Bronchial epithelial cell (primary cell): ENCODE measurements at regions not wholly inside any gene's neighbourhood (a gene's known extent, or its start where the extent isn't known, plus 50 kb on each side); places are given as distances from the start of the nearest gene placed in this dataset.
A peak's percentile ranks its signal among the peaks of the same experiment; 100 is the strongest.

Experiments used
- DNase-seq: peaks from one replicate; pipeline ENCODE4 v3.0.0-alpha.2; 2010; ENCODE audit warnings: low read depth
- FAIRE-seq: peaks from 2 replicates; lab custom pipeline; 2011; peaks lifted over from hg19 to GRCh38; lab: Jason Lieb, UNC
- H3K27me3 ChIP-seq: 2 replicates; pipeline ENCODE4 v1.5.1; 2011; ENCODE audit warnings: low read length; ENCODE audit not compliant: control insufficient read depth, insufficient read depth
- H3K36me3 ChIP-seq: 2 replicates; pipeline ENCODE4 v1.5.1; 2011; ENCODE audit warnings: low read length; ENCODE audit not compliant: control insufficient read depth, insufficient read depth
- H3K4me3 ChIP-seq: 2 replicates; pipeline ENCODE4 v1.5.1; 2011; ENCODE audit warnings: mild to moderate bottlenecking, low read depth, low read length, control low read depth
- TF ChIP-seq, protein P1 (sequence below): IDR thresholded peaks from 2 replicates; pipeline ENCODE4 v1.5.1; 2011; ENCODE audit warnings: mild to moderate bottlenecking, moderate library complexity, low read length, control low read depth, inconsistent platforms; ENCODE audit not compliant: insufficient read depth, severe bottlenecking

- no peaks in the 10 kb centered on the region for H3K27me3 ChIP-seq
- DNase-seq: no peak
- no peaks in the 10 kb centered on the region for H3K36me3 ChIP-seq
- TF ChIP-seq, protein P1, sequence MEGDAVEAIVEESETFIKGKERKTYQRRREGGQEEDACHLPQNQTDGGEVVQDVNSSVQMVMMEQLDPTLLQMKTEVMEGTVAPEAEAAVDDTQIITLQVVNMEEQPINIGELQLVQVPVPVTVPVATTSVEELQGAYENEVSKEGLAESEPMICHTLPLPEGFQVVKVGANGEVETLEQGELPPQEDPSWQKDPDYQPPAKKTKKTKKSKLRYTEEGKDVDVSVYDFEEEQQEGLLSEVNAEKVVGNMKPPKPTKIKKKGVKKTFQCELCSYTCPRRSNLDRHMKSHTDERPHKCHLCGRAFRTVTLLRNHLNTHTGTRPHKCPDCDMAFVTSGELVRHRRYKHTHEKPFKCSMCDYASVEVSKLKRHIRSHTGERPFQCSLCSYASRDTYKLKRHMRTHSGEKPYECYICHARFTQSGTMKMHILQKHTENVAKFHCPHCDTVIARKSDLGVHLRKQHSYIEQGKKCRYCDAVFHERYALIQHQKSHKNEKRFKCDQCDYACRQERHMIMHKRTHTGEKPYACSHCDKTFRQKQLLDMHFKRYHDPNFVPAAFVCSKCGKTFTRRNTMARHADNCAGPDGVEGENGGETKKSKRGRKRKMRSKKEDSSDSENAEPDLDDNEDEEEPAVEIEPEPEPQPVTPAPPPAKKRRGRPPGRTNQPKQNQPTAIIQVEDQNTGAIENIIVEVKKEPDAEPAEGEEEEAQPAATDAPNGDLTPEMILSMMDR: no peak
- no peak for FAIRE-seq
- H3K4me3 ChIP-seq: no peak overlapping the region
These were observed 430.3 kb downstream of the ZNF536 start for GRCh38 chr19:30802424-30803013.

DNA sequence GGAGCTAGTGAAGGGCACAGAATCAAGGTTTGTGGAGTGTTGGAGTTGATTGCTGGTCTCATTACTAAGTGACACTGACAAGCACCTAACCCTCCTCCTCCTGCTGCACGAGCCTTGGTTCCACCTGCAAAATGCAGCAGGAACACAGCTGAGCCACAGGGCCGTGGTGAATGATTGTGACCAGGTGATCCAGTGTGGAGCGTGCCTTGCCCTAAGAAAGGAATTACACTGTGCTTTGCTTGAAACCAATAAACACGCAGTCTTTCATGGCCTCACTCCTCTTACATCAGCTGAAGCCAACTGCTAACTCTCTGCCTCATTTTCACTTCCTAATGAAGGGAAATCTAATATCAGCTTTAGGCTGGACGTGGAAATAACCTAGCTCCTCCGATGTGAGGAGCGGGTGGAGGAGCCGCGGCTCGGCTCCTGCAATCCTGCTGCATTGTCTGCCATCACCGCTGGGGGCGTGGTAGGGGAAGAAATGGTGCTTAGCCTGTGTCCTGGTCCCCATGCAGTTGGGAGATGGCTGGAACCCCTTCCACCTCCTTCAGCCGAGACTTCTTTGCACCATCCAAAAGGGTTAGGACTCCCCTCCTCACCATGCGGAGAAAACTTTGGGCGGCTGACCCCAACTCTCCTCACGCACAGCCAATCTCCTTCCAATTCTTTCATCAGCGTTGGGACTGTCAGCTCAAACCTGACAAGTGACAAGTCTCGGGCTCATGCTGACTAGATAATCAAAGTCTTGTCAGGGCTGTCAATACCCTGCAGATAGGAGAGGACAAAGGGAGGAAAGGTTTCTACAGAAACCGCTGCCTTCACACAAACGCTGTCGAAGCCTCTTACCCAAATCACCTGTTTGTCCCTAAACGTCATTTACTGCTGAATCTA lies 427.9 kb downstream of the ZNF536 start:
- Histone ChIP-seq H3K36me3 (no peaks in the 10 kb centered on the region), H3K4me3 (no peak overlapping the region), H3K27me3 (no peaks in the 10 kb centered on the region)
- TF ChIP-seq, protein P1: peak; percentile 39
- DNase-seq (peak; percentile 1), FAIRE-seq (no peak)

- TF ChIP-seq, protein P1: no peak
- FAIRE-seq (peak; percentile 43), DNase-seq (no peak)
- Histone ChIP-seq H3K4me3 (no peak overlapping the region), H3K36me3 (no peaks in the 10 kb centered on the region), H3K27me3 (no peaks in the 10 kb centered on the region)
These were observed 423.5 kb downstream of the ZNF536 start for GRCh38 chr19:30795727-30796126.

DNA sequence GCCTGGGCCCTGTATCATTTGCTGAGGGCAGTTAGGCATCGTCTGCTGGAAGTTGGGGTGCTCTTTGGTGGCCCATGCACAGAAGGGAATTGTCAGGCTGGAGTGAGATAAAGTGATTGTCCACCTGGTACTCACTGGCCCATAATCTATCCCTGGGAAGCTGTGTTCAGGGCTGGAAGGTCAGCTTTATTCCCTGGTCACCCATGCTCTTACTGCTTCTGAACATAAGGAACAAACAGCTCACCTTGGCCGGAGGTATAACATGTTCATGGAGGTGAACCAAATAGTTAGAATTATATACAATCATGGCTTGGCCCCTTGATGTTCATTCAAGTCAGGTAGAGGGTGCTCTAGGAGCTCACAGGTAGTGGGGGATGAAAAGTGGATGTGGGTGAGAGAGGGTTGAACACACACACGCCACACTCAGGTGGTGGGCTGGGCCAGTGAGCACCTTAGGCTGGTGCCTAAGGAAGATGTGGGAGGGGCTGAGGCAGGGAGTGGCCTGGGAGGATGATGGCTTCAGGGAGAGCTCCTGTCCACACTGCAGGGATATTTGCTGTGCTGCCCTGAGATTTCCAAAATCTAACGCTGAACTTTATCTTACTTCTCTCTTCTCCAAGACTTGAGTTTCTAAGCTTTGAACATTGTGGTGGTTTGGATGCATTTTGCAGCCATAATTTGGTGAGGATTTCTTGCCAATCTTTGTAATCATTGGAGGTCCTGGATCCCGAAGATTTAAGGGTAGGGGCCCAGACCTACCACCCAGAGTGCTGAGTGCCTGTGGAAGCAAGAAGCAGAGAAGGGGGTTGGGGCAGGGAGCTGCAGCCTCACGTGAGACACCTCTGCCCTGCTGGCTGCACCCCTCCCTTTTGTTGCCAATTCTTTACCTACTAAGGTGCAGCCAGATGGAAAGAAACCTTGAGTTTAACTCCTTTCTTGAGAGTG lies 420.6 kb downstream of the ZNF536 start:
- H3K4me3 ChIP-seq: no peak overlapping the region
- TF ChIP-seq, protein P1: no peak
- FAIRE-seq: no peak
- no peaks in the 10 kb centered on the region for H3K27me3 ChIP-seq
- no peak for DNase-seq
- H3K36me3 ChIP-seq: no peaks in the 10 kb centered on the region

- DNase-seq: no peak
- no peak for FAIRE-seq
- H3K36me3 ChIP-seq: no peaks in the 10 kb centered on the region
- TF ChIP-seq, protein P1: no peak
- H3K27me3 ChIP-seq: no peaks in the 10 kb centered on the region
- no peak overlapping the region for H3K4me3 ChIP-seq
These were observed 418.9 kb downstream of the ZNF536 start for GRCh38 chr19:30791088-30791487.
